ENCODE measurements at regions not wholly inside any gene's neighbourhood (a gene's known extent, or its start where the extent isn't known, plus 50 kb on each side); places are given as distances from the start of the nearest gene placed in this dataset.

- ATAC-seq, result no peak
- intact Hi-C loops (cut with micrococcal nuclease), result no loop called here
Measured at GRCh38 chr2:45117383-45117782, 108.1 kb upstream of the SIX2 start.

GRCh38 chr2:45115181-45115580 is 105.9 kb upstream of the SIX2 start:
- intact Hi-C loops (cut with micrococcal nuclease), result no loop called here

More at GRCh38 chr2:45117383-45117782, 108.1 kb upstream of the SIX2 start:
- no peaks in the 10 kb centered on the region for H3K9me3 ChIP-seq (ENCODE audit: control insufficient read depth in 2 of 3, low read length in 3 of 3)
- DNase-seq, result no peak
- no peaks in the 10 kb centered on the region for H3K4me1 Mint-ChIP-seq
- no peak overlapping the region for H3K27ac Mint-ChIP-seq
- H3K27me3 ChIP-seq (ENCODE audit: control insufficient read depth in 2 of 2, insufficient read depth in 2 of 2, low read length in 2 of 2), result no peaks in the 10 kb centered on the region
- peaks cover 0 to 2% (median 0%) of the 10 kb centered on the region in 11 donors for H3K9me3 Mint-ChIP-seq
- ChIA-PET CTCF (no interaction called here), POLR2A (no interaction called here)
- H3K36me3 ChIP-seq (ENCODE audit: control insufficient read depth in 2 of 3, insufficient read depth in 3 of 3, low read length in 3 of 3), result no peaks in the 10 kb centered on the region
- H3K4me1 ChIP-seq (ENCODE audit: control insufficient read depth in 2 of 2, insufficient read depth in 2 of 2, low read length in 2 of 2), result no peaks in the 10 kb centered on the region
- H3K4me3 ChIP-seq (ENCODE audit: low read length), result no peak overlapping the region
- H3K4me3 Mint-ChIP-seq, result no peak overlapping the region
- peaks cover 0 to 9% (median 0%) of the 10 kb centered on the region in 5 donors for H3K27me3 Mint-ChIP-seq
- H3K36me3 Mint-ChIP-seq, result no peaks in the 10 kb centered on the region
- H3K27ac ChIP-seq (ENCODE audit: low read depth, low read length), result no peak overlapping the region

GRCh38 chr2:45114221-45114955 is 105.1 kb upstream of the SIX2 start:
- H3K4me3 Mint-ChIP-seq, result no peak overlapping the region
- peaks cover 0 to 2% (median 0%) of the 10 kb centered on the region in 7 donors for H3K4me1 Mint-ChIP-seq
- ATAC-seq (no peak), DNase-seq (no peak)
- no peaks in the 10 kb centered on the region for H3K36me3 Mint-ChIP-seq
- ChIA-PET CTCF (no interaction called here), POLR2A (no interaction called here)
- peaks cover 0 to 4% (median 0%) of the 10 kb centered on the region in 11 donors for H3K9me3 Mint-ChIP-seq
- Histone ChIP-seq H3K4me3 (ENCODE audit: low read length) (no peak overlapping the region), H3K27ac (ENCODE audit: low read depth, low read length) (no peak overlapping the region), H3K27me3 (ENCODE audit: control insufficient read depth in 2 of 2, insufficient read depth in 2 of 2, low read length in 2 of 2) (no peaks in the 10 kb centered on the region), H3K36me3 (ENCODE audit: control insufficient read depth in 2 of 3, insufficient read depth in 3 of 3, low read length in 3 of 3) (no peaks in the 10 kb centered on the region), H3K9me3 (ENCODE audit: control insufficient read depth in 2 of 3, low read length in 3 of 3) (no peaks in the 10 kb centered on the region), H3K4me1 (ENCODE audit: control insufficient read depth in 2 of 2, insufficient read depth in 2 of 2, low read length in 2 of 2) (no peaks in the 10 kb centered on the region)
- H3K27me3 Mint-ChIP-seq, result peaks cover 0 to 19% (median 0%) of the 10 kb centered on the region in 5 donors
- no peak overlapping the region for H3K27ac Mint-ChIP-seq
- intact Hi-C loops (cut with micrococcal nuclease), result no loop called here

More at GRCh38 chr2:45115181-45115580, 105.9 kb upstream of the SIX2 start:
- H3K9me3 ChIP-seq (ENCODE audit: control insufficient read depth in 2 of 3, low read length in 3 of 3), result no peaks in the 10 kb centered on the region
- Mint-ChIP-seq H3K27me3 (peaks cover 0 to 19% (median 0%) of the 10 kb centered on the region in 5 donors), H3K27ac (no peak overlapping the region), H3K36me3 (no peaks in the 10 kb centered on the region), H3K9me3 (peaks cover 0 to 4% (median 0%) of the 10 kb centered on the region in 11 donors), H3K4me1 (no peaks in the 10 kb centered on the region), H3K4me3 (no peak overlapping the region)
- H3K36me3 ChIP-seq (ENCODE audit: control insufficient read depth in 2 of 3, insufficient read depth in 3 of 3, low read length in 3 of 3), result no peaks in the 10 kb centered on the region
- H3K27me3 ChIP-seq (ENCODE audit: control insufficient read depth in 2 of 2, insufficient read depth in 2 of 2, low read length in 2 of 2), result no peaks in the 10 kb centered on the region
- DNase-seq (no peak), ATAC-seq (no peak)
- H3K4me1 ChIP-seq (ENCODE audit: control insufficient read depth in 2 of 2, insufficient read depth in 2 of 2, low read length in 2 of 2), result no peaks in the 10 kb centered on the region
- no peak overlapping the region for H3K27ac ChIP-seq (ENCODE audit: low read depth, low read length)
- H3K4me3 ChIP-seq (ENCODE audit: low read length), result no peak overlapping the region
- CTCF ChIA-PET, result no interaction called here
- POLR2A ChIA-PET, result no interaction called here

- Mint-ChIP-seq H3K36me3 (no peaks in the 10 kb centered on the region), H3K27me3 (peaks cover 0 to 19% (median 4%) of the 10 kb centered on the region in 5 donors)
Measured at GRCh38 chr2:45112750-45113149, 103.5 kb upstream of the SIX2 start.

GRCh38 chr2:45105050-45105582 is 95.9 kb upstream of the SIX2 start:
- H3K27me3 ChIP-seq (ENCODE audit: control insufficient read depth in 2 of 2, insufficient read depth in 2 of 2, low read length in 2 of 2), result peaks cover 0 to 3% of the 10 kb centered on the region in 2 donors
- H3K4me1 ChIP-seq (ENCODE audit: control insufficient read depth in 2 of 2, insufficient read depth in 2 of 2, low read length in 2 of 2), result no peaks in the 10 kb centered on the region
- H3K4me3 ChIP-seq (ENCODE audit: low read length), result no peak overlapping the region
- intact Hi-C loops (cut with micrococcal nuclease), result no loop called here
- peaks cover 0 to 1% (median 0%) of the 10 kb centered on the region in 11 donors for H3K9me3 Mint-ChIP-seq
- H3K9me3 ChIP-seq (ENCODE audit: control insufficient read depth in 2 of 3, low read length in 3 of 3), result no peaks in the 10 kb centered on the region
- ChIA-PET POLR2A (no interaction called here), CTCF (no interaction called here)
- no peaks in the 10 kb centered on the region for H3K36me3 ChIP-seq (ENCODE audit: control insufficient read depth in 2 of 3, insufficient read depth in 3 of 3, low read length in 3 of 3)
- H3K4me1 Mint-ChIP-seq, result peaks cover 0 to 2% (median 0%) of the 10 kb centered on the region in 7 donors
- DNase-seq (no peak), ATAC-seq (no peak)
- peaks cover 13 to 27% (median 20%) of the 10 kb centered on the region in 5 donors for H3K27me3 Mint-ChIP-seq
- H3K27ac Mint-ChIP-seq, result no peak overlapping the region
- no peak overlapping the region for H3K27ac ChIP-seq (ENCODE audit: low read depth, low read length)
- H3K36me3 Mint-ChIP-seq, result no peaks in the 10 kb centered on the region
- no peak overlapping the region for H3K4me3 Mint-ChIP-seq

More at GRCh38 chr2:45112750-45113149, 103.5 kb upstream of the SIX2 start:
- Mint-ChIP-seq H3K4me3 (no peak overlapping the region), H3K4me1 (peaks cover 0 to 2% (median 0%) of the 10 kb centered on the region in 7 donors), H3K27ac (no peak overlapping the region), H3K9me3 (peaks cover 0 to 2% (median 0%) of the 10 kb centered on the region in 11 donors)
- DNase-seq, result no peak
- Histone ChIP-seq H3K9me3 (ENCODE audit: control insufficient read depth in 2 of 3, low read length in 3 of 3) (no peaks in the 10 kb centered on the region), H3K27me3 (ENCODE audit: control insufficient read depth in 2 of 2, insufficient read depth in 2 of 2, low read length in 2 of 2) (no peaks in the 10 kb centered on the region), H3K4me3 (ENCODE audit: low read length) (no peak overlapping the region), H3K36me3 (ENCODE audit: control insufficient read depth in 2 of 3, insufficient read depth in 3 of 3, low read length in 3 of 3) (no peaks in the 10 kb centered on the region), H3K4me1 (ENCODE audit: control insufficient read depth in 2 of 2, insufficient read depth in 2 of 2, low read length in 2 of 2) (no peaks in the 10 kb centered on the region), H3K27ac (ENCODE audit: low read depth, low read length) (no peak overlapping the region)
- POLR2A ChIA-PET, result no interaction called here
- CTCF ChIA-PET, result no interaction called here
- no peak for ATAC-seq
- intact Hi-C loops (cut with micrococcal nuclease), result no loop called here

GRCh38 chr2:45104429-45104828 is 95.2 kb upstream of the SIX2 start:
- Histone ChIP-seq H3K4me3 (ENCODE audit: low read length) (no peak overlapping the region), H3K9me3 (ENCODE audit: control insufficient read depth in 2 of 3, low read length in 3 of 3) (no peaks in the 10 kb centered on the region), H3K36me3 (ENCODE audit: control insufficient read depth in 2 of 3, insufficient read depth in 3 of 3, low read length in 3 of 3) (no peaks in the 10 kb centered on the region), H3K27me3 (ENCODE audit: control insufficient read depth in 2 of 2, insufficient read depth in 2 of 2, low read length in 2 of 2) (peaks cover 0 to 3% of the 10 kb centered on the region in 2 donors), H3K4me1 (ENCODE audit: control insufficient read depth in 2 of 2, insufficient read depth in 2 of 2, low read length in 2 of 2) (no peaks in the 10 kb centered on the region), H3K27ac (ENCODE audit: low read depth, low read length) (no peak overlapping the region)
- no peak overlapping the region for H3K4me3 Mint-ChIP-seq
- intact Hi-C loops (cut with micrococcal nuclease), result no loop called here
- ChIA-PET CTCF (no interaction called here), POLR2A (no interaction called here)
- DNase-seq, result no peak
- no peaks in the 10 kb centered on the region for H3K36me3 Mint-ChIP-seq
- H3K27ac Mint-ChIP-seq, result no peak overlapping the region
- no peak for ATAC-seq
- no peaks in the 10 kb centered on the region for H3K4me1 Mint-ChIP-seq
- H3K27me3 Mint-ChIP-seq, result peaks cover 13 to 27% (median 20%) of the 10 kb centered on the region in 5 donors
- H3K9me3 Mint-ChIP-seq, result peaks cover 0 to 3% (median 0%) of the 10 kb centered on the region in 11 donors
